Prostate gland (tissue), 2 donors: ENCODE measurements at regions not wholly inside any gene's neighbourhood (a gene's known extent, or its start where the extent isn't known, plus 50 kb on each side); places are given as distances from the start of the nearest gene placed in this dataset.

Experiments
- DNase-seq: peaks from one replicate; pipeline ENCODE4 v3.0.0-alpha.2; 2019; ENCODE audit warnings: low spot score
- H3K27ac ChIP-seq, 2 donors: fragments of 200-600 bp; sonication (generic); 2 replicates each; pipeline ENCODE4 v1.5.1; 2017 to 2019
- H3K27me3 ChIP-seq: fragments of 200-600 bp; sonication (generic); replicated peaks from 2 replicates; pipeline ENCODE4 v1.5.1; 2019; ENCODE audit not compliant: insufficient read depth
- H3K36me3 ChIP-seq, 2 donors: fragments of 200-600 bp; sonication (generic); 1 replicate in 1 of 2; 2 replicates in 1 of 2; pipeline versions ENCODE4 v1.5.1 to v1.8.1; 2017 to 2019
- H3K4me1 ChIP-seq: fragments of 200-600 bp; sonication (generic); replicated peaks from 2 replicates; pipeline ENCODE4 v1.5.1; 2019
- H3K4me3 ChIP-seq, 2 donors: fragments of 200-600 bp; sonication (generic); 2 replicates each; pipeline ENCODE4 v1.5.1; 2017 to 2019
- H3K9me3 ChIP-seq: fragments of 200-600 bp; sonication (generic); 2 replicates; pipeline ENCODE4 v1.5.1; 2017
- CTCF ChIP-seq, 4 experiments: fragments of 200-600 bp in 2 of 4; fragments of 450-650 bp in 2 of 4; sonication (generic) in 2 of 4; IDR thresholded peaks; 1 replicate in 3 of 4; 2 replicates in 1 of 4; pipeline ENCODE4 v1.5.1; 2016 to 2019; ENCODE audit warnings: antibody characterized with exemption in 4 of 4, mild to moderate bottlenecking in 2 of 4, moderate library complexity in 2 of 4
- POLR2A ChIP-seq: fragments of 450-650 bp; IDR thresholded peaks from one replicate; pipeline ENCODE4 v1.6.1; 2016; ENCODE audit warnings: antibody characterized with exemption, mild to moderate bottlenecking
- POLR2AphosphoS5 ChIP-seq: sonication (generic); formaldehyde crosslinking; IDR thresholded peaks from one replicate; pipeline ENCODE4 v1.6.1; 2017; ENCODE audit warnings: antibody characterized with exemption
- WGBS: methylation state at CpG from one replicate; pipeline ENCODE4 v1.1.5; 2018; 5-methylcytosine and 5-hydroxymethylcytosine counted together
- intact Hi-C: fragments of 100-400 bp; cut with DNase I; formaldehyde crosslinking; loops from one replicate; pipeline ENCODE4 v1.14.2; 2022

- Histone ChIP-seq H3K27me3 (no peaks in the 10 kb centered on the region), H3K4me3 (no peak overlapping the region), H3K36me3 (no peaks in the 10 kb centered on the region), H3K9me3 (no peaks in the 10 kb centered on the region), H3K4me1 (no peaks in the 10 kb centered on the region), H3K27ac (no peak overlapping the region)
- intact Hi-C loops: no loop called here
- 73% methylated on average over 6 of the region's 6 CpGs for WGBS
- DNase-seq: no peak
- no peak for TF ChIP-seq POLR2AphosphoS5
- TF ChIP-seq POLR2A: no peak
- TF ChIP-seq CTCF (IDR thresholded peaks at IDR 0.05): no peak
Observed at GRCh38 chr6:90346729-90347128, 50.1 kb upstream of the BACH2 start.
